HCT116 (cell line): ENCODE measurements at regions not wholly inside any gene's neighbourhood (a gene's known extent, or its start where the extent isn't known, plus 50 kb on each side); places are given as distances from the start of the nearest gene placed in this dataset.

Experiments used
- ATAC-seq: fragments of 200-7000 bp; cut with Tn5 transposase; 2 replicates; pipeline ENCODE4 v1.9.1; 2020; ENCODE audit warnings: mild to moderate bottlenecking, moderate library complexity
- BruUV-seq: library from RNA; stranded (reverse); fragments of 400-500 nt; replicated peaks from 2 replicates; lab custom pipeline; 2021; lab: Mats Ljungman, UMichigan
- CTCF ChIA-PET: fragments of 300-600 bp; sonication (Branson Sonifier 250); formaldehyde crosslinking; loops from one replicate; lab custom pipeline; 2021; ENCODE audit warnings: antibody characterized with exemption; lab: Charles Lee
- POLR2A ChIA-PET: fragments of 300-600, 350-600 bp; sonication (Branson Sonifier 250); formaldehyde crosslinking; loops from one replicate; lab custom pipeline; 2021; ENCODE audit warnings: antibody characterized with exemption; lab: Charles Lee
- RAD21 ChIA-PET, 2 experiments: fragments of 300-600 bp; sonication (Branson Sonifier 250); formaldehyde crosslinking; loops; one replicate each; lab custom pipeline; 2023; ENCODE audit warnings: low total read pairs in 2 of 2; ENCODE audit not compliant: uncharacterized antibody in 2 of 2, unreplicated experiment in 2 of 2, low non-redundant PET in 1 of 2; lab: Charles Lee
- DNase-seq: peaks from one replicate; pipeline ENCODE4 v3.0.0-alpha.2; 2010; ENCODE audit warnings: low read depth, low spot score
- H2AFZ ChIP-seq: fragments of 200-600 bp; shearing (Covaris generic), sonication (generic); 2 replicates; pipeline ENCODE4 v1.6.1; 2017; ENCODE audit warnings: low read depth, mixed run types, mixed read lengths, antibody characterized with exemption, low read length; ENCODE audit not compliant: poor library complexity, severe bottlenecking
- H3K27ac ChIP-seq: 2 replicates; pipeline ENCODE4 v1.5.1; 2012; ENCODE audit warnings: low read depth, low read length
- H3K27me3 ChIP-seq: fragments of 200-600 bp; sonication (generic); 2 replicates; pipeline ENCODE4 v1.6.1; 2016; ENCODE audit warnings: mixed run types, low read length, mixed read lengths; ENCODE audit not compliant: insufficient read depth
- H3K36me3 ChIP-seq, 2 experiments: fragments of 200-500 bp in 1 of 2; fragments of 200-600 bp in 1 of 2; sonication (Bioruptor generic) in 1 of 2; sonication (generic) in 1 of 2; 2 replicates each; pipeline versions ENCODE4 v1.5.1 to v1.6.1; 2014 to 2016; ENCODE audit warnings: low read length in 2 of 2, inconsistent platforms in 1 of 2, mixed read lengths in 1 of 2, mixed run types in 1 of 2; ENCODE audit not compliant: insufficient read depth in 2 of 2, control insufficient read depth in 1 of 2
- H3K4me1 ChIP-seq, 2 experiments: fragments of 200-600 bp in 1 of 2; sonication (generic) in 1 of 2; 2 replicates each; pipeline versions ENCODE4 v1.5.1 to v1.6.1; 2012 to 2017; ENCODE audit warnings: low read length in 2 of 2, inconsistent platforms in 1 of 2, mild to moderate bottlenecking in 1 of 2, mixed read lengths in 1 of 2, mixed run types in 1 of 2, moderate library complexity in 1 of 2; ENCODE audit not compliant: insufficient read depth in 2 of 2, control insufficient read depth in 1 of 2
- H3K4me2 ChIP-seq: fragments of 200-600 bp; sonication (generic); 2 replicates; pipeline ENCODE4 v1.6.1; 2017; ENCODE audit warnings: mixed run types, low read length, mixed read lengths
- H3K4me3 ChIP-seq, 2 experiments: fragments of 200-600 bp in 1 of 2; sonication (generic) in 1 of 2; replicated peaks in 1 of 2; 2 replicates each; pipeline ENCODE4 v1.5.1; 2011 to 2016; ENCODE audit warnings: low read length in 2 of 2, control low read depth in 1 of 2, low read depth in 1 of 2, mild to moderate bottlenecking in 1 of 2, mixed read lengths in 1 of 2, mixed run types in 1 of 2
- H3K79me2 ChIP-seq: fragments of 200-600 bp; sonication (generic); 2 replicates; pipeline ENCODE4 v1.6.1; 2017; ENCODE audit warnings: mild to moderate bottlenecking, mixed run types, low read length, moderate library complexity, mixed read lengths; ENCODE audit not compliant: insufficient read depth
- H3K9ac ChIP-seq: fragments of 200-600 bp; sonication (generic); 2 replicates; pipeline ENCODE4 v1.6.1; 2016; ENCODE audit warnings: low read length, mixed read lengths
- H3K9me2 ChIP-seq: fragments of 200-600 bp; sonication (generic), shearing (Covaris generic); 2 replicates; pipeline ENCODE4 v1.6.1; 2017; ENCODE audit warnings: mixed run types, mild to moderate bottlenecking, moderate library complexity; ENCODE audit not compliant: insufficient read depth
- H3K9me3 ChIP-seq, 2 experiments: fragments of 200-500 bp in 1 of 2; fragments of 200-600 bp in 1 of 2; sonication (Bioruptor generic) in 1 of 2; sonication (generic) in 1 of 2; 2 replicates each; pipeline ENCODE4 v1.6.1; 2014 to 2017; ENCODE audit warnings: low read length in 2 of 2, mixed read lengths in 2 of 2, inconsistent platforms in 1 of 2, low read depth in 1 of 2, mild to moderate bottlenecking in 1 of 2, mixed run types in 1 of 2, moderate library complexity in 1 of 2; ENCODE audit not compliant: control insufficient read depth in 1 of 2, insufficient read depth in 1 of 2
- H4K20me1 ChIP-seq: fragments of 200-600 bp; sonication (generic), shearing (Covaris generic); 2 replicates; pipeline ENCODE4 v1.6.1; 2017; ENCODE audit warnings: mixed run types, mild to moderate bottlenecking, moderate library complexity; ENCODE audit not compliant: insufficient read depth
- CTCF ChIP-seq, 3 experiments: fragments of 200-600 bp in 1 of 3; sonication (generic) in 1 of 3; IDR thresholded peaks in 2 of 3; conservative IDR thresholded peaks in 1 of 3; 2 replicates each; pipeline ENCODE4 v1.5.1; 2012 to 2017; ENCODE audit warnings: low read depth in 2 of 3, low read length in 2 of 3, antibody characterized with exemption in 1 of 3, borderline replicate concordance in 1 of 3, control low read depth in 1 of 3, mild to moderate bottlenecking in 1 of 3, mixed read lengths in 1 of 3, mixed run types in 1 of 3, moderate library complexity in 1 of 3; ENCODE audit not compliant: insufficient read depth in 1 of 3
- ELF1 ChIP-seq: IDR thresholded peaks from 2 replicates; pipeline ENCODE4 v1.6.1; 2012; ENCODE audit warnings: low read depth, borderline replicate concordance
- EZH2phosphoT487 ChIP-seq: fragments of 200-600 bp; IDR thresholded peaks from 2 replicates; pipeline ENCODE4 v1.6.1; 2018; ENCODE audit warnings: antibody characterized with exemption, borderline replicate concordance
- FOSL1 ChIP-seq: IDR thresholded peaks from 2 replicates; pipeline ENCODE4 v1.6.1; 2012; ENCODE audit warnings: low read depth
- JUND ChIP-seq: IDR thresholded peaks from 2 replicates; pipeline ENCODE4 v1.6.1; 2012
- SIN3A ChIP-seq: IDR thresholded peaks from 2 replicates; pipeline ENCODE4 v1.6.1; 2012; ENCODE audit warnings: low read depth
- SRF ChIP-seq: IDR thresholded peaks from 2 replicates; pipeline ENCODE4 v1.6.1; 2012; ENCODE audit warnings: low read depth
- TCF7L2 ChIP-seq: IDR thresholded peaks from 2 replicates; pipeline ENCODE4 v1.7.0; 2011; ENCODE audit warnings: borderline replicate concordance, inconsistent platforms; ENCODE audit not compliant: insufficient read depth, insufficient read length; ENCODE audit errors: extremely low read depth
- YY1 ChIP-seq: IDR thresholded peaks from 2 replicates; pipeline ENCODE4 v1.6.1; 2011; ENCODE audit warnings: low read length, low read depth, moderate library complexity, mild to moderate bottlenecking; ENCODE audit not compliant: insufficient replicate concordance; ENCODE audit errors: extremely low read depth
- ZBTB33 ChIP-seq: IDR thresholded peaks from 2 replicates; pipeline ENCODE4 v1.6.1; 2011; ENCODE audit warnings: mild to moderate bottlenecking, low read length, moderate library complexity; ENCODE audit not compliant: insufficient replicate concordance; ENCODE audit errors: extremely low read depth
- intact Hi-C: fragments of 100-400 bp; cut with micrococcal nuclease; formaldehyde crosslinking; loops from 2 replicates; pipeline ENCODE4 v1.10.0; 2022
- TF ChIP-seq, protein P1 (sequence below): IDR thresholded peaks from 2 replicates; pipeline ENCODE4 v1.6.1; 2012

GRCh38 chr11:103798446-103798845 is 238.0 kb upstream of the DDI1 start:
- ChIA-PET POLR2A (no interaction called here), CTCF (no interaction called here), RAD21 (no interaction called here)
- Histone ChIP-seq H2AFZ (no peak overlapping the region), H3K4me1 (no peaks in the 10 kb centered on the region), H4K20me1 (no peaks in the 10 kb centered on the region), H3K27ac (no peak overlapping the region), H3K36me3 (no peaks in the 10 kb centered on the region), H3K9me2 (no peaks in the 10 kb centered on the region), H3K79me2 (no peaks in the 10 kb centered on the region), H3K27me3 (no peaks in the 10 kb centered on the region), H3K9ac (no peak overlapping the region), H3K4me3 (no peak overlapping the region), H3K9me3 (no peaks in the 10 kb centered on the region), H3K4me2 (no peak overlapping the region)
- TF ChIP-seq, protein P1, sequence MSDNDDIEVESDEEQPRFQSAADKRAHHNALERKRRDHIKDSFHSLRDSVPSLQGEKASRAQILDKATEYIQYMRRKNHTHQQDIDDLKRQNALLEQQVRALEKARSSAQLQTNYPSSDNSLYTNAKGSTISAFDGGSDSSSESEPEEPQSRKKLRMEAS, result no peak
- TF ChIP-seq FOSL1 (no peak), CTCF (IDR thresholded peaks at IDR 0.05 in 2 of 3, conservative IDR thresholded peaks at IDR 0.05 in 1 of 3; ENCODE audit: borderline replicate concordance in 1 of 3, insufficient read depth in 1 of 3, low read depth in 2 of 3, low read length in 2 of 3) (no peak), ELF1 (no peak), SRF (no peak), TCF7L2 (no peak), ZBTB33 (no peak), JUND (no peak), EZH2phosphoT487 (no peak), YY1 (no peak), SIN3A (no peak)
- ATAC-seq, result no peak
- intact Hi-C loops, result no loop called here
- no TSS peak for BruUV-seq
- DNase-seq, result no peak
